Heart left ventricle (tissue), 16 donors: ENCODE measurements at regions not wholly inside any gene's neighbourhood (a gene's known extent, or its start where the extent isn't known, plus 50 kb on each side); places are given as distances from the start of the nearest gene placed in this dataset.

Experiments
- ATAC-seq, 4 donors: fragments of 200-7000 bp; cut with Tn5 transposase; one replicate each; pipeline ENCODE4 v1.9.1; 2020 to 2022; ENCODE audit warnings: moderate library complexity in 4 of 4, mild to moderate bottlenecking in 3 of 4, moderate number of reproducible peaks in 1 of 4
- DNase-seq, 5 donors: peaks; one replicate each; pipeline ENCODE4 v3.0.0-alpha.2; 2020
- H3K27ac ChIP-seq, 12 donors: fragments of 200-600 bp; sonication (generic) in 4 of 12; one replicate each; pipeline versions ENCODE4 v1.5.0 to v1.8.0; 2016 to 2022; ENCODE audit warnings: mild to moderate bottlenecking in 2 of 12
- H3K27me3 ChIP-seq, 9 donors: fragments of 200-600 bp; sonication (generic) in 2 of 9; one replicate each; pipeline versions ENCODE4 v1.5.1 to v1.8.0; 2016 to 2022; ENCODE audit warnings: mild to moderate bottlenecking in 3 of 9
- H3K36me3 ChIP-seq, 9 donors: fragments of 200-600 bp; sonication (generic) in 2 of 9; one replicate each; pipeline versions ENCODE4 v1.5.0 to v1.8.0; 2018 to 2022; ENCODE audit warnings: mild to moderate bottlenecking in 2 of 9
- H3K4me1 ChIP-seq, 12 donors: fragments of 200-600 bp; sonication (generic) in 4 of 12; one replicate each; pipeline versions ENCODE4 v1.5.0 to v1.8.0; 2016 to 2022; ENCODE audit warnings: mild to moderate bottlenecking in 3 of 12
- H3K4me3 ChIP-seq, 12 donors: fragments of 200-600 bp; sonication (generic) in 4 of 12; one replicate each; pipeline versions ENCODE4 v1.5.0 to v1.8.0; 2017 to 2022; ENCODE audit warnings: mild to moderate bottlenecking in 9 of 12, moderate library complexity in 4 of 12
- H3K9me3 ChIP-seq, 12 donors: fragments of 200-600 bp; sonication (generic) in 4 of 12; one replicate each; pipeline versions ENCODE4 v1.5.0 to v1.8.0; 2016 to 2022; ENCODE audit warnings: mild to moderate bottlenecking in 1 of 12
- POLR2A ChIP-seq, 2 donors: fragments of 450-650 bp; IDR thresholded peaks; one replicate each; pipeline ENCODE4 v1.6.1; 2017; ENCODE audit warnings: antibody characterized with exemption in 2 of 2, mild to moderate bottlenecking in 2 of 2, moderate library complexity in 2 of 2
- WGBS, 4 donors: extraction: QIAGEN DNeasy Blood & Tissue Kit in 2 of 4; methylation state at CpG; one replicate each; pipeline versions ENCODE4 v1.1.5 to v1.1.7; 2013 to 2018; 5-methylcytosine and 5-hydroxymethylcytosine counted together
- intact Hi-C, 10 donors: fragments of 100-400 bp; cut with DNase I; formaldehyde crosslinking; loops; one replicate each; pipeline versions ENCODE4 v1.11.1 to v1.14.2; 2022
- TF ChIP-seq, protein P1 (sequence below), 12 donors: fragments of 200-600 bp; sonication (generic) in 4 of 12; IDR thresholded peaks; one replicate each; pipeline versions ENCODE4 v1.5.0 to v1.8.0; 2018 to 2022; ENCODE audit warnings: antibody characterized with exemption in 12 of 12, mild to moderate bottlenecking in 5 of 12
- donor health status: ischemic (EF 13 %, LVEDD 7.1; RV severe dilation, severe dysfunction).
- donor health status: healthy with polysubstance abuse.
- donor health status: DM: no; HTN: yes; CAD: no.
- donor health status: DM: no; HTN: no; CAD: no.
- donor health status: ischemic (EF 25% LVEDD 6.9; RV normal size, moderate dysfunction).
- donor health status: ischemic (EF 25% LVEDD 5.7; RV mildly dilated, moderate dysfunction).
- donor health status: healthy.
- donor health status: DM: yes; HTN: yes; CAD: no.
- donor health status: ischemic (EF 35%, LVEDD 5.7; RV mildly dilated, moderate dysfunction).
- donor health status: nonischemic (EF 11% LVEDD 7.7; RV severe dilation, severe dysfunction).
- donor health status: DM: yes; HTN: yes; CAD: no.
- donor health status: PGD.
- donor health status: ischemic (EF 29% LVEDD 5.4; RV normal size, mild dysfunction).
- donor health status: nonischemic (EF 23%, LVEDD 6.1; RV moderate dilation, normal function).

DNA sequence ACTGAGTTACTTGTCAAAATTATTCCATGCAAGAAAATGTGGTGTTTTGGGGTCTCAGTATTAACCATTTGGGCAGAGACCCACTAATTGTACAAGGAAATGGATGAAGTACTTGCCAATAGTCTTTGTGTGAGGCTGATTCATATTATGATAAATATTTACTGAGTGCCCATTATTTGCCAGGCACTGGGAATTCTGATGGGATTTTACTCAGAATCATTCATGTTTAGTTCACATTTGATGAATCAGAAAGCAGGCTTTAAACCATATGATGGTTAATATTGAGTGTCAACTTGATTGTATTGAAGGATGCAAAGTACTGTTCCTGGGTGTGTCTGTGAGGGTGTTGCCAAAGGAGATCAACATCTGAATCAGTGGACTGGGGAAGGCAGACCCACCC lies 66.2 kb upstream of the SOX21 start:
- H3K4me3 ChIP-seq, result no peak overlapping the region
- TF ChIP-seq, protein P1, sequence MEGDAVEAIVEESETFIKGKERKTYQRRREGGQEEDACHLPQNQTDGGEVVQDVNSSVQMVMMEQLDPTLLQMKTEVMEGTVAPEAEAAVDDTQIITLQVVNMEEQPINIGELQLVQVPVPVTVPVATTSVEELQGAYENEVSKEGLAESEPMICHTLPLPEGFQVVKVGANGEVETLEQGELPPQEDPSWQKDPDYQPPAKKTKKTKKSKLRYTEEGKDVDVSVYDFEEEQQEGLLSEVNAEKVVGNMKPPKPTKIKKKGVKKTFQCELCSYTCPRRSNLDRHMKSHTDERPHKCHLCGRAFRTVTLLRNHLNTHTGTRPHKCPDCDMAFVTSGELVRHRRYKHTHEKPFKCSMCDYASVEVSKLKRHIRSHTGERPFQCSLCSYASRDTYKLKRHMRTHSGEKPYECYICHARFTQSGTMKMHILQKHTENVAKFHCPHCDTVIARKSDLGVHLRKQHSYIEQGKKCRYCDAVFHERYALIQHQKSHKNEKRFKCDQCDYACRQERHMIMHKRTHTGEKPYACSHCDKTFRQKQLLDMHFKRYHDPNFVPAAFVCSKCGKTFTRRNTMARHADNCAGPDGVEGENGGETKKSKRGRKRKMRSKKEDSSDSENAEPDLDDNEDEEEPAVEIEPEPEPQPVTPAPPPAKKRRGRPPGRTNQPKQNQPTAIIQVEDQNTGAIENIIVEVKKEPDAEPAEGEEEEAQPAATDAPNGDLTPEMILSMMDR (IDR thresholded peaks at IDR 0.05), result no peak
- TF ChIP-seq POLR2A (IDR thresholded peaks at IDR 0.05), result no peak
- DNase-seq (no peak), ATAC-seq (no peak)
- peaks cover 0 to 10% (median 0%) of the 10 kb centered on the region in 12 donors for H3K9me3 ChIP-seq
- no peaks in the 10 kb centered on the region for H3K27me3 ChIP-seq
- intact Hi-C loops, result no loop called here
- H3K4me1 ChIP-seq, result no peaks in the 10 kb centered on the region
- no peaks in the 10 kb centered on the region for H3K36me3 ChIP-seq
- no peak overlapping the region for H3K27ac ChIP-seq

- ATAC-seq (no peak), DNase-seq (no peak)
- TF ChIP-seq POLR2A (IDR thresholded peaks at IDR 0.05), result no peak
- TF ChIP-seq, protein P1 (IDR thresholded peaks at IDR 0.05), result no peak
- Histone ChIP-seq H3K36me3 (no peaks in the 10 kb centered on the region), H3K27me3 (no peaks in the 10 kb centered on the region), H3K4me1 (no peaks in the 10 kb centered on the region), H3K4me3 (no peak overlapping the region), H3K9me3 (peaks cover 0 to 1% (median 0%) of the 10 kb centered on the region in 12 donors), H3K27ac (no peak overlapping the region)
- intact Hi-C loops, result no loop called here
- 56 to 69% (median 60%) methylated on average over 1 of the region's 1 CpG for WGBS, 4 donors
Measured at GRCh38 chr13:94776956-94777355, 64.6 kb upstream of the SOX21 start.

GRCh38 chr13:94776300-94776699 lies 64.0 kb upstream of the SOX21 start:
- 89 to 97% (median 90%) methylated on average over 11 of the region's 11 CpGs for WGBS, 4 donors
- intact Hi-C loops, result no loop called here
- ATAC-seq (no peak), DNase-seq (no peak)
- H3K27me3 ChIP-seq, result no peaks in the 10 kb centered on the region
- no peak for TF ChIP-seq POLR2A (IDR thresholded peaks at IDR 0.05)
- TF ChIP-seq, protein P1 (IDR thresholded peaks at IDR 0.05), result no peak
- H3K27ac ChIP-seq, result no peak overlapping the region
- no peaks in the 10 kb centered on the region for H3K36me3 ChIP-seq
- H3K9me3 ChIP-seq, result no peaks in the 10 kb centered on the region
- H3K4me3 ChIP-seq, result no peak overlapping the region
- H3K4me1 ChIP-seq, result no peaks in the 10 kb centered on the region

DNA sequence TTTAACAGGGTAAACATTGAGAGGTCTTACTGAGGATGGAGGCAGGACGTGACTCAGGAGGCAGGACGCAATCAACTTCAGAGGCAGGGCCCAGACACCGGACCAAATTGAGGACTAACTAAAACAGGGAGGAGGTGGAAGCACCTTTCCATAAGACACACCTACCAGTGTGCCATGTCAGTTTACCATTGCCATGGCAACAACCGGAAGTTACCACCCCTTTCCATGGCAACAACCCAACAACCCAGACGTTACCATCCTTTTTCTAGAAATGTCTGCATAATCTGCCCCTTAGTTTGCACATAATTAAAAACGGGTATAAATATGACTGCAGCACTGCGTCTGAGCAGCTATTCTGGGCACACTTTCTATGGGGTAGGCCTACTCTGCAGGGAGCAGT lies 53.5 kb upstream of the SOX21 start:
- no peak for ATAC-seq
- H3K9me3 ChIP-seq, result no peaks in the 10 kb centered on the region
- intact Hi-C loops, result no loop called here
- peaks cover 0 to 11% (median 0%) of the 10 kb centered on the region in 9 donors for H3K27me3 ChIP-seq
- H3K4me1 ChIP-seq, result no peaks in the 10 kb centered on the region
- no peak overlapping the region for H3K27ac ChIP-seq
- TF ChIP-seq, protein P1 (IDR thresholded peaks at IDR 0.05), result no peak
- no peak for TF ChIP-seq POLR2A (IDR thresholded peaks at IDR 0.05)
- no peaks in the 10 kb centered on the region for H3K36me3 ChIP-seq
- no peak overlapping the region for H3K4me3 ChIP-seq
- no peak for DNase-seq
- 73 to 79% (median 73%) methylated on average over 7 of the region's 7 CpGs for WGBS, 4 donors
